ENCODE measurements at regions not wholly inside any gene's neighbourhood (a gene's known extent, or its start where the extent isn't known, plus 50 kb on each side); places are given as distances from the start of the nearest gene placed in this dataset.
A peak's percentile ranks its signal among the peaks of the same experiment; 100 is the strongest.

- no peak for DNase-seq (ENCODE audit: low read depth in 3 of 3)
These were observed 109.6 kb downstream of the WDR11 start for GRCh38 chr10:120960725-120961124.

DNA sequence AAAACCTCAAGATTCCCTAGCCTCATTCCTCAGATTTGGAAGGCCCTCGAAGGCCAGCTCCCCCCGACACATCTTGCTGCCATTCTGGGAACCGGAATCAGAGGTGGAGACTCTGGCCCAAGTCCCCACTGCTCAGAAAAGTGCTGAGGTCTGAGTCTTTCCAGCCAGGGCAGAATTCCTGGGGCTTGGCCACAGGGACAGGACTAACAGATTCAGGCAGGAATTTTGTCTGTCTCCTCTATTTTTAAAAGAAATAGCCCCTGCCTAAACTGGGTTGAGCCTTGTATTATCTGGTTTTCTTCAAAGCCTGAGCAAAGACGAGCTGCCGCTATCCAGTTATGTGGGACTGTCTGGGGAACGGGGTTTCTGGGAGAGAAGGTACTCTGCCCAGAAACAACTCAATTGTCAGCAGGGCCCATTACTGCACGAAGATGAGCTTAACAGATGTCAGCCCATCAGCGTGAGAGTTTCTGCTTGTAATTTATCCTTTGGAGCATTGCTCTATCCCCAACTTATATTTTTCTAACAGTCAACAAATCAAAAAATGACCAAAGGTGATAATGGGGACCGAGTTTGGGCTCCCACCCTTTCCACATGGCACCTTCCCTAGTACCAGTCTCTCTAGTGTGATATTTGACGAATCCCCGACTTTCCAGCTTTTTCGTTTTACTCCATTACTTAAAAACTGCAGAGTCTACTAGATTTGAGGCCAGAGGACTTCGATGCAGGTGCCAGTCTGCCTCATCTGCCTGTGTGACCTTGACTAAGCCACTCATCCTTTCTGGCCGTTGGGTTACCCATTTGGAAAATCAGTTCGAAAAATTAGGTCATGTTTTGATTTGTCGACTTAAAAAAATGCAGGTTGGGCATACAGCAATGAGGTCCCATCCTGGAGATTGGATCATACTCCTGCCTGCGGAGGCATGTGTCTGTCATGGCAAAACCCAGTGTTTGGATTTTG, 110.9 kb downstream of the WDR11 start:
- DNase-seq (ENCODE audit: low read depth in 3 of 3) = no peak

DNA sequence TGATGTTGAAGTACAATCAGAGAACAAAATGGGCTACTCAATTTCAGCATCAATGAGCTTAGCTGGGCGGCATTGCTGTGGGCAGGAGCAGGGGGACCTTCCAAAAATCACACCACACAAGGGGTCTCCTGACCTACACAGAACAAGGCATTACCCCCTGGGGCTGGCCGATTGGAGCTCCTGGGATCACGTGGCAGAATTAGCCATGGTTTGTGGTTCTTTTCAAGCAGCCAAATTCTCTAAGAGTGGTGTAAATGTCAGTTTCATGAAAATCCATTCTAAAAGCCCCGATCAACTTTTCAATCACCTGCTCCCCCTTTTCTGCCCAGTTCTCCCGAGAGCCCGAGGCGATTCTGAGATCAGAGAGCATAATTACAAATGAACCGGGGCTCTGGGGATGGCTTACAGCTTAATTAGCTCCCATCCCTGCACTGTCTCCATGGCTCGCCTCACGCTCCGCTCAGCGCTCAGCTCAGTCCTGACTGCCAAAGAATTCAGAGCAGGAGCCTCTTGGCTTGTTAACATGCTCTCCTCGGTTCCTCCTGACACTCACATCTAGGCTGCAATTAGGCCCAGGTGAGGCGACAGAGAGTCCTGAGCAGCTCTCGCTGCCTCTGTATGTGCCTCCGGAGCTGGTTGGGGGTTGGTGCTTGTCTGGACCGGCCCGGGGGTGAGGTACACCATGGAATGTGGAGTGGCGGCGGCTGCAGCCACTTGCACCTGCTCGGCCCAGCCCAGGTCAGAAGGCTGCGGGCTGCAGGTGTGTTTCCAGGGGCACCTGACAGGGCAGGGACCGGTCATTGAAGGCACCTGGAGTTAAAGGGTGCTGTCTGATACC, 111.8 kb downstream of the WDR11 start:
- no peak for DNase-seq (ENCODE audit: low read depth in 3 of 3)

GRCh38 chr10:120963594-120964220, 112.5 kb downstream of the WDR11 start:
- no peak for DNase-seq (ENCODE audit: low read depth in 3 of 3)

GRCh38 chr10:120966657-120967045, 115.5 kb downstream of the WDR11 start:
- no peak for DNase-seq (ENCODE audit: low read depth in 3 of 3)

GRCh38 chr10:120969219-120969645, 118.1 kb downstream of the WDR11 start:
- no peak for DNase-seq (ENCODE audit: low read depth in 3 of 3)

DNA sequence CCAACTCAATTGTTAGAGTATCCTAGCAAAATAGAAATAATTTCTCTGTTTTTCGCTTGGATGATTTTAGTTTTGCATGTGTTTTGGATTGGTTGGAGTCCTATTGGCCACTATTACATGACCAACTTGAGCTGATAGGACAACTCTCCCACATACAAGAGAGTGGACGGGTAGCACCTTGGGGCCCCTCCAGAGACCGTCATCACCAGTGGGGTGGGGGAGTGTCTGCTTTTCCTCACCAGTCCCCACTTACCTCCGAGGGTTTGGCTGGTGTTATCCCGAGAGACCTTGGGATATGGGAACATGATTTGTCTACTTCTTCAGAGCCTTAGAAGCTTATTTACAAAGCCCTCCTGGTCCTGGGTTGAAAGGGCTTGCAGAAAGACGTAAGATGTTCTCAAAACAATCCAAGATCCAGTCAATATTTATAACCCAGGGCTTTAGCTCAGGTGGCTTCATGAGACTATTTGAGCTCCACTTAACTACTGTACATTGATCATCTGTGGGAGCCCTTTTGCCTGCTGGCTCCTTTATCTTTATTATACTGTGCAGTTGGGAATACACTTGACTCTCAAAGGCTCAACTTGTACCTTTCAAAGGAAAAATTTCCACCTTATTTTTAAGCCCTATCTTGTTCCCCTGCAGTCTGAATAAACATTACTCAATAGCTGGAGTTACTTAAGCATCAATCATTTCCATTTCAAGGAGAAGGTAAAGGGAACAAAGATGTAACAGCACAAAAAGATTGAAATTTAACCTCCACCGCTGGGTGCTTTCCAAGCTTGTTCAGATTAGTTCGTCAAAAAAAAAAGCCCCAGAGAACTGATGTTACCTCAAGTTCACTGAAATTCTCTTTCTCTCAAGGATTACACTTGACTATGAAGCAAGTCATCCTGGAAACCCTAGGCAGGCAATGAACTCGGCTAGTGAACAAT, 119.7 kb downstream of the WDR11 start:
- no peak for DNase-seq (ENCODE audit: low read depth in 3 of 3)

GRCh38 chr10:120971671-120972070, 120.5 kb downstream of the WDR11 start:
- no peak for DNase-seq (ENCODE audit: low read depth in 3 of 3)

DNA sequence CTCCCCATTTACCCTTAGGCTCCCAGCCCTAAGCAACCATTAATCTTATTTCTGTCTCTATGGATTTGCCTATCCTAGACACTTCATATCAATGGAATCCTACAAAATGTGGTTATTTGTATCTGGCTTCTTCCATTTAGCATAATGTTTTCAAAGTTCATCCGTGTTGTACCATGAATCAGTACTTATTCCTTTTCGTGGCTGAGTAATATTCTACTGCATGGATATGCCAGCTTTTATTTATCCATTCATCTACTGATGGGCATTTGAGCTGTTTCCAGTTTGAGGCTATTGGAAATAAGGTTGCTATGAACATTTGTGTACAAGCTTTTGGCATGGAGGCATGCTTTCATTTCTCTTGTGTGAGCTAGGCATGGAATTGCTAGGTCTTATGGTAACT, 121.1 kb downstream of the WDR11 start:
- DNase-seq (ENCODE audit: low read depth in 3 of 3) = no peak

GRCh38 chr10:120975072-120975867, 124.1 kb downstream of the WDR11 start:
- no peak for DNase-seq (ENCODE audit: low read depth in 3 of 3)

GRCh38 chr10:120975868-120976225, 124.7 kb downstream of the WDR11 start:
- DNase-seq (ENCODE audit: low read depth in 3 of 3) = no peak

- DNase-seq (ENCODE audit: low read depth in 3 of 3) = no peak
These were observed 126.7 kb downstream of the WDR11 start for GRCh38 chr10:120977897-120978296.

DNA sequence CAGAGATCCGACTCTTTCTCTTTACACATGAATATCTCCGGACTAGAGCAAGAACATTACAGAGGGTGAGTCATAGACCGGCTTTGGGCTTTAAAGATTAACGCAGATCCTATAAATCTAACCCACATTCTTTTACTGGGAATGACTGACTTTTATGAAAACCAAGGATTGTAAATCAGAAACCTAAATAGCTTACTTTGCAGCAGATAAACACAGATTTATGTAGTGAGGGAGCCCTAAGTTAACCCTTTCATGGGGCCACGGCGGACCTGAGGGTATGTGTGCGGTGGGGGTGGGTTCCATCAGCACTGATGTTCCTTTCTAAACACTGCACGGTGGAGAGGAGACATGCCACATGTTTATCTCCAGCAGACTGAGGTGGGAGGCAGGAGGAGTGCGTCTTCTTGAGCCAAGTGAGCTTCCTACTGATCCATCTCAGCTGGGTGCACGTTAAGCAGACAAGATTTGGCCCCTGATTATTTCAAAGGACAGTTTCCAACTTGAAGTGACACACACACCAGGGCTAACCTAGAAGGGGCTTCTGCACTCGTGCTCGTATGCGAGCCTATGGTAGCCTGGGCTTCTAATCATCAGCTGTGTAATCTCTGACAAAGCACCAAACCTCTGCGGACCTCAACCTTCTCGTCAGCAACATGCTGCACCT, 127.6 kb downstream of the WDR11 start:
- no peak for DNase-seq (ENCODE audit: low read depth in 3 of 3)

GRCh38 chr10:120979435-120980278, 128.5 kb downstream of the WDR11 start:
- peak in 1 of 3 experiments; percentile 3 for DNase-seq (ENCODE audit: low read depth in 3 of 3)

DNA sequence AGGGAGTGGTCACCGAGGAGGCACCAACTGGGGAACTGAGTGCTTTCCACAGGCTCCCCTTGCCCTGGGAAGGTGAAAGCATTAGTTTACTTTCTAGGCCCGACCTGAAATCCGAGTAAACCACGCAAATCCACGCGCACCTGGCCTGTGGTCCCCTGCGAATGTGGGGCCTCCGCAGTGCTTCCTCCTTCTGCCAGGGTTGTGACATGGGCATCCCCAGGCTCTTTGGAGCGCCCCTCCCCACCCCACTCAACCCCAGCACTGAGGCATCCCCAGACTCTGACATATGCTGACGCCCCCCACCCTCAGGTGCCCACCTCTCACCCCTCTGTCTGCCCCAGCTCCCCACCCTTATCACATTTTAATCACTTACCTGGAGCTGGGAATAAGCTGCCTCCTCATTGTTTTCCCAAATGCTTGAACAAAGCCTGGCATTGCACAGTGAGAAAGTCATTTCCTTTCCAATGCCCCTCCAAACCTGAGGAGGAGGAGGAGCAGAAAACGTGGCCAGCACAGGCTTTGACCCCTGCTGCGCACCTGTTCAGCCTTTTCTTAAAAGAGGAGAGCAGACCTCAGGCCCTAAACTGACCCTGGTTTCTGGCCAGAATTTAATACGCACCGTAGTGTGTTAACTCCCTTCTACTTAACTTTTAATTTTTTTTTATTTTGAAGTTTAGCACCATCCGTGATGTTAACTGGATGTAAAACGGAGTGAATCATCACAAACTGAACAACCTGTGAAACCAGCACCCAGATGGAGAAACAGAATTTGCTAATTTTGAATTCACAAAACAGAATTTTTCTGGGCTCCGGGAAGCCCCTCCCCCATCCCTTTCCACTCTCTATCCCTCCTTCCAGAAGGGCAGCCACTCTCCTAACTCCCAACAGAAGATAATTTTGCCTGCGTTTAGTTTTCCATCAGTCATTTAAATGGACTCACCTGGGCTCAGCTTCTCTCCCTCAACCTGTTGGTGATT, 129.4 kb downstream of the WDR11 start:
- no peak for DNase-seq (ENCODE audit: low read depth in 3 of 3)

DNA sequence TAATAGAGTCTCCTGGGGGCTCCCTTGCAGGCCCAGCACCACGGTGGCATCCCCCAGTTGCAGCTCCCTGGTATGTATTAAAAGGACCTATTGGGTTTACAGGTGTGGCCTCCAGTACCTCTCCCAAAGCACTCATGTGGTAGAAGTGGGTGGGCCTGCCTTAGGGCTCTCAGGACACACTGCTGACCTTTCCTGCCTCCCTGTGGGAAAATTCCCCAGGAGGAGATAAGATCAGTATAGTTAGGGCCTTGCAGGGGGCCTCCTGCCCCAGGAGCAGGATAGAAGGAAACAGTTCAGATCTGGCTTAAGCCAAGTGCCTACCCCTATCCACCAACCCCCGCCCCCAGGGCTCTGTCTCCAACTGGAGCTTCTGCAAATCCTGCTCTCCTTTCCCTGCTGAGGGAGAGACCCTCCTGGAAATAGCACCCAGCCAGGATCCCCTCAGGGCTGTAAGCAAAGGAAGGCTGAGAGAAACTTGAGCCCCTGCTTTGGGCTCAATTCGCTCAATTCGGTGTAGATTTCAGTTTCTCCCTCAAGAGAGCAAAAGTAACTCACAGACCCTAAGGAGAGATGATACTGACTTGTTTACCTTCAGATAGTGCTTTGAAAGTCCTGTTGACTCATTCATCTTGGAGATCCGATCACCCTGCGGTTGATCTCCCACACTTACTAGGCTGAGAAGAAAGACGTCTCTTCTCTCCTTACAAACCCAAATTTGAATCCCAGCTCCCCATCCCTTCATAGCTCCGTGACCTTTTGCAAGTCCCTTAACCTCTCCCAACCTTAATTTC, 130.6 kb downstream of the WDR11 start:
- no peak for DNase-seq (ENCODE audit: low read depth in 3 of 3)

DNA sequence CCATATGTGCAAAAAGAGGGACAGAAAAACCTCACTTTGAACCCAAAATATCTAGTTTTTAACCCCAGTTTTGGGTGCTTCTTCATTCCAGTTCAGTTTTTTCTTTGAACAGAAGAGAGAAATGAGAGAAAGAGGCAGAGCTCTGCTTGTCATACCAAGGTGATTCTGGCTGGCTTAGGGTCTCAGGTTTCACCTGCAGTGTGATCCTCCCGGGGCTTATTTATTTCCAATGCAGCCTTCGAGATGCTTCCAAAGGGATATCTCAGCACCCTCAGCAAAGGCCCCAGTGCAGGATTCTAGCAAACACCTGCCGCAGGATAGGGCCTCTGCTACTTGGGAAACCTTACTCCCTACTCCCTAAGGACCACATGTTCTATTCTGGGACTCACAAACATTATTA, 131.3 kb downstream of the WDR11 start:
- no peak for DNase-seq (ENCODE audit: low read depth in 3 of 3)

Data from stimulated activated CD4-positive, alpha-beta T cell treated with anti-CD3 and anti-CD28 coated beads, TNF-alpha, amount 100 ng/mL, for 4 hours (primary cell).